HG03575 (cell line): ENCODE measurements at regions not wholly inside any gene's neighbourhood (a gene's known extent, or its start where the extent isn't known, plus 50 kb on each side); places are given as distances from the start of the nearest gene placed in this dataset.
"Not testable (repeated sequence)": the region's sequence is repeated elsewhere in the genome, so short reads cannot be mapped to it uniquely, and the experiment has no call there.

Source experiments
- ATAC-seq: cut with Tn5 transposase; IDR thresholded peaks from one replicate; pipeline ENCODE4 v1.9.1; 2021; ENCODE audit not compliant: unreplicated experiment, insufficient number of reproducible peaks, low FRiP score; ENCODE audit errors: extremely low read depth

DNA sequence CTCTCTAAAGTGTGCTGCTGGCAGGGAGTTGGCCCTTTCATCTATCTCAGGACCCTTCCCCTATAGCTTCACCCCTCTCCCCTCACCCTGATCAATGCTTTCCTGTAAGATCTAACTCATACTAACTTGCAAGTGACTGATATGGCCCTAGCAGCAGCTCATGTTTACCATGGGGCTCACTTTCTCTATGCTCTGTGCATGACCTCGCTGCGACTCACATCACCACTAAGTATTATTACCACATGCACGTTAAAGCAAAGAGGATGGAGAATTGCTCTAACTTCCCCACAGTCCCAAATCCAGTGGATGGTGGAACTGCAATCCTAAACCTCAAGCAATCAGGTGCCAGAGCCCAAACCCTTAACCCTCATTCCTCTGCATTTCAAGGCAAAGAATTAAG, 626.6 kb downstream of the MID1IP1 start:
- no peak for ATAC-seq

DNA sequence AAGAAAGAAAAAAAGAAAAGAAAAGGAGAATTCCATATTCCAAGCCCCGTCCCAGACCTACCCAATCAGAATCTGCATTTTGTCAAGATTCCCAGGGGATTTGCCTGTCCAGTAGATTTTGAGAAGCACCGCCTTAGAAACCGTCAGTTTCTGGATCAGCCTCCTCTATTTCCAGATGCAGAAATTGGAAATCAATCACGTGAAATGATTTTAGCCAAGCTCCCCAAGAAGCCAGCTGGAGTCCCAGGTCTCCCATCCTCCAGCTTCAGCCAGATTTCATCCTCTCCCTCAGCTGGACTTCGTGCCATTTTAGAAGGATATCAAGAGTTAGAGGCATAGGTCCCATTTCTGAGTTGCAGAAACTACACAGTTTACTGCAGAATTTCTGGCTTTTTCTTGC, 629.3 kb downstream of the MID1IP1 start:
- ATAC-seq, result no peak

DNA sequence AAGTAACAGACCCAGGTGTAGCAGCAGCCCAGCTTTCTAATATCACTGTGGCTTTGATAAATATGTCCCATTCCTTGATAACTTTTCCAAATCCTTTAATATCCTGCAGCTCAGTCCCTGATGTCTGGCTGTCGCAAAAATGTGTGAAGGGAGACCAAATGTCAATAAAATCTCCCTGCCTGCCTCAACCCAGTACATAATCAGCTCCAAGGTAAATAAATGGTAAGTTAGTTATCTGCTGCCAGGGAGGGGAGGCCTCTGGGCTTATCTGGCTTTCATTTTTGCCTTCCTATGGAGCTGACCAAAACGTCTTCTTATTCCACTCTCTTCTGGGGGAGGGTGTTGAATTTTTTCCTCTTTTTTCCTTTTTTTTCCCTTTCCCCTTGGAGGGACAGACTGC, 630.6 kb downstream of the MID1IP1 start:
- no peak for ATAC-seq

DNA sequence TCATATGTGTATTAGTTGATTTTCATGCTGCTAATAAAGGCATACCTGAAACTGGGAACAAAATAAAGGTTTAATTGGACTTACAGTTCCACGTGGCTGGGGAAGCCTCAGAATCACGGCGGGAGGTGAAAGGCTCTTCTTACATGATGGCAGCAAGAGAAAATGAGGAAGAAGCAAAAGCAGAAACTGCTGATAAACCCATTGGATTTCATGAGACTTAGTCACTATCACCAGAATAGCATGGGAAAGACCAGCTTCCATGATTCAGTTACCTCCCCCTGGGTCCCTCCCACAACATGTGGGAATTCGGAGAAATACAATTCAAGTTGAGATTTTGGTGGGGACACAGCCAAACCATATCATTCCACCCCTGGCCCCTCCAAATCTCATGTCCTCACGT, 633.4 kb downstream of the MID1IP1 start:
- ATAC-seq, result not testable (repeated sequence)

DNA sequence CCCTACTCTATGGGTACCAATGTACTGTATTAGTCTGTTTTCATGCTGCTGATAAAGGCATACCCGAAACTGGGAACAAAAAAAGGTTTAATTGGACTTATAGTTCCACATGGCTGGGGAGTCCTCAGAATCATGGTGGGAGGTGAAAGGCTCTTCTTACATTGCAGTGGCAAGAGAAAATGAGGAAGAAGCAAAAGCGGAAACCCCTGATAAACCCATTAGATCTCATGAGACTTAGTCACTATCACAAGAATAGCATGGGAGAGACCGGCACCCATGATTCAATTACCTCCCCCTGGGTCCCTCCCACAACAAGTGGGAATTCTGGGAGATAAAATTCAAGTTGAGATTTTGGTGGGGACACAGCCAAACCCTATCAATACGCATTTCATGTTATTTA, 635.3 kb downstream of the MID1IP1 start:
- not testable (repeated sequence) for ATAC-seq

DNA sequence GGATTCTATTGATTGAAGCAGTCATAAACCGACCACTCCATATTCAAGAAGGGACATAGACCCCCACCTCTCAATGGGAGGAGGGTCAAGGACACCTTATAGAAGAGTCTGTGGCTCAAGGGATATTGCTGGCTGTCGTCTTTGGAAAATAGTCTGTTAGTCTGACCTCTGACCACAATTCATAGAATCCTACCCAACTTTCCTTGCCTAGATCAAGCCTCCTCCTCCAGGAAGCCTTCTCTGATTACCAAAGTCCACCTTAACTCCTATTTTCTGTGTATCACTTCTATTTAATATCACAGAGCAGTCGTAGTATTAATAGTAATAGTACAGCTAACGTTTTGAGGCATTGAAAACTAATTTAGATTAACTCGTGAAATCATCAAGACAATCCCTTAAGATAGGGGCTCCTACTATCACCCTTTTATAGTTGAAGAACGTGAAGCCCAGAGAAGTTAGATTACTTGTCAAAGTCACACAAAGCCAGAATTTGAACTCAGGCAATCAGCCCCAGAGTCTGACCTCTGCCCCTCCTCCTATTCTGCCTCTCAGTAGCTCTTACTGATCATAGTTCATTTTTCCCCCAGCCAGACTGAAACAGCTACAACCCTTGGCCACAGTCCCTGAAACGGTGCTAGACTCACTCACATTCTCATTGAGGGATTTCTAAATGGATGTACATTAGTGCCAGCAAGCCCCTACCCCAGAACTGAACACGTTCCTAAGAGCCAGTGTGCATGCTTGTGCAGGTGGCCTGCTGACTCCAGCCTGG, 636.6 kb downstream of the MID1IP1 start:
- no peak for ATAC-seq

DNA sequence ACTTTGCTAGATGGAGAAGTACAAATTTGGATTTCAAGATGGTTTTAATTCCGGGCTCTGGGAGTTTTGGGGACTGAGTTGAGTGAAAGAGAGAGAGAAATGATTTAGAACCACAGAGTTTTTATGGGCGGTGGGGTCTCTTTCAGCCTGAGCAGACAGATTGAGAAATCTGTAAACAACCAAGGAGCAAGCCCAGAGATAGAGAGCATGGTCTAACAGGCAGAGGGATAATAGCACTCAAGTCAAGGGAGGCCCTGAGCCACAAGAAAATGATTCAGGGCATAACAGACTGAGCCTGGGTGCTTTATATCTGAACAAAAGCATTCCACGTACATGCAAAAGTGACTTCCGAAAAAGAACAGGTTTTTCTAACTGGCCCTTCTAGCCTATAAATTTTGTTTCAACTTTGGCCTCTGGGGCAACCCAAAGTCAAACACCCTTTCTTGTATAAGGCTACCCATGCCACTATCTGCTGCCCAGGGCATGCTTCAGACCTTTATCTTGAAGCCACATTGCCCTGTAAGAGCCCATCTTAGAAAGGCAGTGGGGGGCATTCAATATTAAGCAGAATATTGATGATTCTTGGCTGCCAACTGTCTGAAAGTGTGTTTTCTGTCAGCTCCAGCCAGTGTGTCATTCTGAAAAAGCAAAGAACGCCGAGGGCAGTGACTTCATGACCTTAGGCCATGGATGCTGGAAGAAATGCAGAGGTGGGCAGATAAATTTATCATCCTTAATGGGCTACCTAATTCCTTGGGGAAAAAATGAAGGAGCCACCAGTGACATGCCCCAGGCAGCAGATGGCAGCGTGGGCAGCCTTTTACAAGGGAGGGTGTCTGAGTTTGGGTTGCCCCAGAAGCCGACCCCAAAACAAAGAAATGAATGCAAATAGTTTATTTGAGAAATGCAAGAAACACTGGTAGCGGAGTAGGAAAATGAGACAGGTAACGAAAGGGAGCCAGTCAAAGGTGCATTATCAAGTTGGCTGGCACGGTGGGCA, 637.6 kb downstream of the MID1IP1 start:
- ATAC-seq, result no peak

DNA sequence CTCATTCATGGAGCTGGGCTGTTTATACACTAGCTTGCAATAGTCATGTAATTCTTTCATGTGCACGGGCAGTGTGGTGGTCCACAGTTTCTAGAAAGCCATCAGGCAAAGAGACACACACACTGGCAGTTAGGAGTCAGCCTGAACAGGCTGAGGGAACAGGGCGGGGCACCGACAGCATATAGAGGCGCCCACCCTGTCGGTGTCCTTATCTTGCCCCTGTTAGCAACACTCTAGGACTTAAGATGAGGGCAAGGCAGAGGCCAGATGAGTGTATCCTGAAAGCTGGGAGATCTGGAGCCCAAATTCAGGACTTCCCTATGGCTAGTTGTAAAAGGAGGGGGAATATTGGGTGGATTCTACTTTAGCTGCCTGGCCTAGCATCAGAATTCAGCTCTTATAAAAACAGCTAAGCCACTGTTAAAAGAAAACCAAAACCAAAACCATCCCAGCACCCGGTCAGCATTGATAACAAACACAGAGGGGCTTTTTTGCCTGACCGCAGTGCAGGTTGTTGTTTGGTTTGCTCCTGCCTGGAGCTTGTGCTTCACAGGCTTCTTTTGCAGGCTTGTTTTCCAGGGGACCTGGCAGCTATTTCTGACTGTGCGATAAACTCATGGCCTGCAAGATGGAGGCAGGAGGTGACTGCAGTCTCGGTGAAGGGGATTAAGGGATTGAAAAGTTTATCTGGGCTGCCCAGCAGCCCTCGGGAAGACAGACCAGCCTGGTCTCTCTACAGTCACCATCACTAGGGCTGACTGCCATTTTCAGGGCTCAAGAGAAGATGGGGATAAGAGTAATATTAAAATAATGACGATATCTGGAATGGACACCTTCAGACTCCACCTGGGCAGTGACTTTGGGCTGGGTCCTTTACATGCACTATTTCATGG, 638.9 kb downstream of the MID1IP1 start:
- no peak for ATAC-seq

DNA sequence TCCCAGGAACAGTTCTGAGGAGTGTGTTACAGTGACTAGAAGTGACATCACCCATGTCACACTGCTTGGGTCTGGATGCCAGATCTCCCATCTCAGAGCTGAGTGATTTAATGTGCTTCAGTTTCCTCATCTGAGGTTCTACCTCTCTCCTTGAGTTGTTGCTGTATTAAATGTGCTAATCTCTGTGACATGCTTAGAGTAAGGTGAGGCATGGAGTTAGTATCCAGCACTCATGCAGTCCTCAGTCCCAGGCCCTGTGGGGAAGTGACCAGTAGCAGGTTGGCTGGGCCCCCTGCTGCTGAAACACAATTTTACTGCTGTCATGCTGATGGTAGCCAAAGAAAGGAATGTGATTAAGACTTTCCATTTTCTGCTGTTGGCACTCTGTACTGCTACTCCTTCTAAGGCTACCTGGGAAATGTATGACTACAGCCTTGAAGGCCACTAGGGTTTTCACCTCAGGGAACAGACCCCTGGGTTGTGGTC, 639.6 kb downstream of the MID1IP1 start:
- ATAC-seq, result no peak

DNA sequence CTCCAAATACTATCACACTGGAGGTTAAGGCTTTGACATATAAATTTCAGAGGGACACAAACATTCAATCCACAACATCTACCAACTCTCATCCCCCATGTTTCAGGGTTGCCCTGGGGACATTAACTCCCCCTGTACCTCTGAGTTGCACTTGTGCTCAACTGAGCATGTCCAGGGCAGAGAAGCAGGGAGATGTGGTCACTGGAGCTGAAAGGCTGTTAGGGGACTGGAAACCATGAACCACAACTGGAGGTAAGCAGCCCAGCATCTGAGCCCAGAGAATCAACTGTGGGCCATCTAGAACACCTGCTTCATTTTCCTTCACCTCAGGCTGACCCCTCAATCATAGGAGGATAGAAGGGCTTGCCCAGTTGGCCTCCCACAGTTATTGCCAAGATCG, 641.1 kb downstream of the MID1IP1 start:
- no peak for ATAC-seq

DNA sequence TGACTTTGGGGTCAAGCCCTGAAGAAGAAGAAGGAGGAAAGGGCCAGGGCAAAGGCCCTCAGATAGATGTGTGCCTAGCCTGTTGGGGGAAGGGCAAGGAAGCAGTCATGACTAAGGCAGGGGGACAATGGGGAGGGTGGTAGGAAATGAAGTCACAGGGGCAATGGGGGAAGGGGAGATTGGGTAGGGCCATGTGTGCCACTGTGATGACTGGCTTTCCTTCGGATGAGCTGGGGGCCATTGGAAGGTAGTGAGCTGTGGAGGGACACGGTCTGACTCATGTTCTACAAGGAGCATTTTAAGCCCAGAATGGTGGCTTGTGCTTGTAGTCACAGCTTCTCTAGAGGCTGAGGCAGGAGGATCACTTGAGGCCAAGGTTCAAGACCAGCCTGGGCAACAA, 642.0 kb downstream of the MID1IP1 start:
- no peak for ATAC-seq

DNA sequence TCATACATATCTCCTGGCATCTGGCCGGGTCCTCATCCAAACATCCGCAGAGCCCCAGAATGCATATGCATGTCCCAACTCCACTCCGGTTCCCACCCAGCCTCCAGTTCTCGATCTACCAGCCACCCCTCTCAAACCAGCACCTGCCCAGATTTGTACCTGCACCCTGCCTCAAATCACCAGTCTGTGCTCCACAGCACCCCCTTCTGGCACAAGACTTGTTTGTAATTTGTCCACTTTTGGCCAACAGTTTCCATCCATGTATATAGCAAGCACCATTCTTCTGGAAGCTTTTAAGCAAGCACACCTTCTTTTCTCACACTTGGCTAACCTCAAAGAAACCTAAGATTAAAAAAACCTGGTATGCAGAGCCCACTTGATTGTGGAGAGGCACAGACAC, 644.1 kb downstream of the MID1IP1 start:
- ATAC-seq, result no peak

DNA sequence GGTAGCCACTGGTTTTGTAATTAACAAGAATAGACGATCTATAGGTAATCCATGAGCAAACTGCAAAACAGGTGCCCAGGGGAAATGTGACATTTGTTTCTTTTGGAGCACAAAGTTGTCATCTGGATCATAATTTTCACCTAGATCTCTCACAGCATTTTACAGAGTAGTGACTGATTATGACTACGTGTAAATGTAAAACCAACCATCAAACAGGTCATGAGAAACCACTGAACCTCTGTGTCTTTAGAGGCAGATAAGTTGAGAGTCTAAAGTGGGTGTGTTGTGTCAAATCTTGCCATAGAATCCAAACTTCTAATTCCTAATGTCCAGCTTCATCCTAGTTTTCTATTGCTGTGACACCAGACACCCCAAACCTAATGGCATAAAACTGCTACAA, 648.1 kb downstream of the MID1IP1 start:
- ATAC-seq, result no peak

DNA sequence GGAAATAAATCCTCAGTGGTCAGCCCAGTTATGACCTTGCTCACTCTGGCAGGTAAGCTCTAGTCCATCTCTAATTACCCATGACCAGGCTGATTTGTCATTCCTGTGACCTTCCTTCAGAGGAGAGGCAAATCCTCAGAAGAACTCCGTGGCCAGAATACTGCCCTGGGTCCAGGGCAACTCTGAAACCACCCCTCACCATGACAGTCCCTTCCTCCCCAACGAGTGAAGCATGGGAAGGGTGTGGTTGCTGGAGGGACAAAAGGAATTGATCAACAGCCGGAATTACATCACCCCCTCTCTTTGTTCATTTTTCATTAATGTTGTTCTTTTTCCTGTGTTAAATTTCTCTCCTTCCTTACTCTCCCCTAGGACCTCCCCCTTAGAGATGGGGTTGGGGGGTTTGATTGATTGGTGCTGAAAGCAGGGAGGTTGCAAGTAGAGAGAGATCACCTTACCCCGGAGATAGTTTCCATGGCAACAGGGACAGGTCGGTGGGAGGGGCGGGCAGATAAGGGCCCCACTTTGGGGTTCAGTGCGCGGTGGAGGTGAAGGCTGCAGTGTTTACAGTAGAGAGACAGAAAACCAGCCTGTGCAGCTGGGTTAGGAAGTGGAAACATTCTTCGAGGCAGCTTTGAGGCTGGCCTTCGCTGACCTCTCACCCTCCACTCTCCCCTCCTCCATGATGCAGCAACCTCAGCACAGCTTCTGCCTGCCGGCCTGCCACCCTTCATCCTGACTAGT, 647.4 kb downstream of the BCOR start:
- no peak for ATAC-seq

DNA sequence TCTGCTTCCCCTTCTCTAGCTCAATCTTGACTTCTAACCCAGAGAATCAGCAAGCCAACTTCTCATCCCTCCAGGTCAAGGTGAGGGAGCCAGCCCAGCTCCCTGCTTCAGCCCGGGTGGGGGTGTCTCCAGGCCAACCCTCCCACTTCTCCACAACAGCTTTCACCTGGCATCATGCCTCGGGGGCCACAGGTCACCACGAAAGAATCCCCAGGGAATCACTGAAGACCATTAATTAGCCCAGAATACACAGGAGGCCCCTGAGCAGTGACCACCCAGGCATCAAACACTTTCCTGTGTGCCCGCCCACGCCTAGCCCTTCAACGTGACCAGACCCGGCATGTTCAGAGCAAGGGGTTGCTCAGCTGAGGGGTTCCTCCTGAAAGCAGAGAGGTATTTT, 646.7 kb downstream of the BCOR start:
- ATAC-seq, result no peak

DNA sequence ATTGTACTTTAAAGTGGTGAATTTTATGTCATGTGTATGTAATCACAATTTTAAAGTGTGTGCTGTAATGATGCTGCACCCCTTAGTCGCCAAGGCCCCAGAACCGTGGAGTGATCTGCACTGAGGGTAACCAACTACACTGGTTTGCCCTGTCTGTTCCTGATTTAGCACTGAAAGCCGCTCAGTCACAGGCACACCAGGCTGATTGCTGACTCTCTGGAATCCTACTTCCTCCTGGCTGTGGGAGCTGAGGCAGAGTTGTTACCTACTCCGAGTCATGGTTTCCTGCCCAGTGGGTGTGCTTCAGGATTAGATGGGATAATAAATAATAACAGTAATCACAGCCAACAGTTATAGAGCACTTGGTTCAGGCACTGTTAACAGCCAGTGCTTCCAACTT, 645.4 kb downstream of the BCOR start:
- no peak for ATAC-seq

DNA sequence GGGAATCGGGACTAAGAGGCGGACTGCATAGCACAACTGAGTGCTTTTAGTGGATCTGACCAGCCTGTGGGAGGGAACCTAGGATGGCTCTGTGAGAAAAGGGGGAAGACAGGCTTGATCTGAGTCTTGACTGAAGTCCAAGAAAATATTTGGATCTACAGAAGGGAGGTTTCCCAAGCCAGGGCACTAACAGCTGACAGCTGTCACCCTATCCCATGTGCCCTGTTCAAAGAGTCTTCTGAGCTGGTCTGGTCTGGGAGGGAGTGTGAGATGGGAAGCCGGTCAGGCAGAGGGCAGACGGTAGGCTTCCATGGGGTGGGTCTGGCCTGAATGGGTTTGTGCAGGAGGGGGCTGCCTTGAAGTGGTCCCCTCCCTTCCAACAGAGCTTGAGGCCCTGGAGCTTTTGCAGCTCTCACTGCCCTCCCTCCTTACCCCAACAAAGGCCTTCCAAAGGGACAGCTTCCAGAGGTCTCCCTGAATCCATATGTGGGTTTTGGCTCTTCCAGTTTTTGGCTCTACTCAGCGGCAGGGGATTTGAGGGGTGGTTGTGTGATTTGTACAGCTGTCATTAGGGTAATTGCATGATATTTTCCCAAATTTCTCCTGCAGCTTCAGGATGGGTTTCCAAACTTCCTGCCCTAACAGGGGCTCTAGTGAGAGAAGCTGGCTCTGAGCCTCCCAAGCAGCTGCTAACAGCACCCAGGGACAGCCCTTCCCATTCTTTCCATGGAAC, 643.7 kb downstream of the BCOR start:
- no peak for ATAC-seq
